H1 (cell line): ENCODE measurements at regions not wholly inside any gene's neighbourhood (a gene's known extent, or its start where the extent isn't known, plus 50 kb on each side); places are given as distances from the start of the nearest gene placed in this dataset.

Experiments used
- TF ChIP-seq, protein P1 (sequence below), 3 experiments: IDR thresholded peaks; 1 replicate in 2 of 3; 2 replicates in 1 of 3; pipeline versions ENCODE4 v1.5.1 to v1.6.1; 2011; ENCODE audit warnings: low read length in 3 of 3, mild to moderate bottlenecking in 3 of 3, inconsistent platforms in 2 of 3, low read depth in 1 of 3, moderate library complexity in 1 of 3; ENCODE audit not compliant: insufficient read depth in 1 of 3; ENCODE audit errors: control extremely low read depth in 1 of 3

DNA sequence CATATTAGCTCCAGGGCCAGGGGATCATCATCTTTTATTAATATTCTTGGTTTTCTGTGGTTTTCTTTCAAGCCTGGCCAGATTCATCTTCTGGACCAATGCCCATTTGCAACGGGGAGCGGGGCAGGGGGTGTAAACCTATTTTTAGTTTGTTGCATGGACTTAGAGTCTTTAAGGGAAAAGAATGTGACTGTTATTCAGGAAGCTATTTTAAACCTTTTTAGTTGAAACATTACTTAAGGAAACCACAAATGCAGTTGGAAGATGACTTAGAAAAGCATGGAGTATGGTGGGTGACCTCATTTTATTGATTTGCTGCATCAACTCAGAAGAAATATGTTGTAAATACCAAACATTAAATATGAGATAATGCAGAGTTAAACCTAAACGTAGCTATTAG is 368.4 kb upstream of the E2F7 start (continued):
- TF ChIP-seq, protein P1, sequence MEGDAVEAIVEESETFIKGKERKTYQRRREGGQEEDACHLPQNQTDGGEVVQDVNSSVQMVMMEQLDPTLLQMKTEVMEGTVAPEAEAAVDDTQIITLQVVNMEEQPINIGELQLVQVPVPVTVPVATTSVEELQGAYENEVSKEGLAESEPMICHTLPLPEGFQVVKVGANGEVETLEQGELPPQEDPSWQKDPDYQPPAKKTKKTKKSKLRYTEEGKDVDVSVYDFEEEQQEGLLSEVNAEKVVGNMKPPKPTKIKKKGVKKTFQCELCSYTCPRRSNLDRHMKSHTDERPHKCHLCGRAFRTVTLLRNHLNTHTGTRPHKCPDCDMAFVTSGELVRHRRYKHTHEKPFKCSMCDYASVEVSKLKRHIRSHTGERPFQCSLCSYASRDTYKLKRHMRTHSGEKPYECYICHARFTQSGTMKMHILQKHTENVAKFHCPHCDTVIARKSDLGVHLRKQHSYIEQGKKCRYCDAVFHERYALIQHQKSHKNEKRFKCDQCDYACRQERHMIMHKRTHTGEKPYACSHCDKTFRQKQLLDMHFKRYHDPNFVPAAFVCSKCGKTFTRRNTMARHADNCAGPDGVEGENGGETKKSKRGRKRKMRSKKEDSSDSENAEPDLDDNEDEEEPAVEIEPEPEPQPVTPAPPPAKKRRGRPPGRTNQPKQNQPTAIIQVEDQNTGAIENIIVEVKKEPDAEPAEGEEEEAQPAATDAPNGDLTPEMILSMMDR (IDR thresholded peaks at IDR 0.05; ENCODE audit: control extremely low read depth in 1 of 3, insufficient read depth in 1 of 3, low read depth in 1 of 3, low read length in 3 of 3): no peak
